BLaER1 treated with 17β-estradiol and CSF1 and Interleukin-3, amounts not matched to agents 10 nM and 100 nM (cell line): ENCODE measurements at regions not wholly inside any gene's neighbourhood (a gene's known extent, or its start where the extent isn't known, plus 50 kb on each side); places are given as distances from the start of the nearest gene placed in this dataset.
A peak's percentile ranks its signal among the peaks of the same experiment; 100 is the strongest.
"Not testable (repeated sequence)": the region's sequence is repeated elsewhere in the genome, so short reads cannot be mapped to it uniquely, and the experiment has no call there.

ENCODE experiments used
- H3K27ac ChIP-seq, 11 experiments: shearing (Covaris generic); formaldehyde crosslinking; 2 replicates each; pipeline ENCODE4 v1.8.1; 2022
- H3K27me3 ChIP-seq, 11 experiments: shearing (Covaris generic); formaldehyde crosslinking; 2 replicates each; pipeline ENCODE4 v1.8.1; 2022
- H3K36me3 ChIP-seq, 11 experiments: shearing (Covaris generic); formaldehyde crosslinking; 2 replicates each; pipeline ENCODE4 v1.8.1; 2022
- H3K4me1 ChIP-seq, 10 experiments: shearing (Covaris generic); formaldehyde crosslinking; 2 replicates each; pipeline ENCODE4 v1.8.1; 2022
- H3K4me2 ChIP-seq, 11 experiments: shearing (Covaris generic); formaldehyde crosslinking; 2 replicates each; pipeline ENCODE4 v1.8.1; 2022
- H3K4me3 ChIP-seq, 10 experiments: shearing (Covaris generic); formaldehyde crosslinking; 2 replicates each; pipeline ENCODE4 v1.8.1; 2022
- H3K9ac ChIP-seq, 11 experiments: shearing (Covaris generic); formaldehyde crosslinking; 2 replicates each; pipeline ENCODE4 v1.8.1; 2022
- H3K9me3 ChIP-seq, 11 experiments: shearing (Covaris generic); formaldehyde crosslinking; replicated peaks in 1 of 11; 2 replicates each; pipeline ENCODE4 v1.8.1; 2022
- H4K20me1 ChIP-seq, 11 experiments: shearing (Covaris generic); formaldehyde crosslinking; 2 replicates each; pipeline ENCODE4 v1.8.1; 2022
- Cebpa-rat ChIP-seq, 11 experiments: shearing (Covaris generic); IDR thresholded peaks; 2 replicates each; pipeline ENCODE4 v1.8.1; 2022

DNA sequence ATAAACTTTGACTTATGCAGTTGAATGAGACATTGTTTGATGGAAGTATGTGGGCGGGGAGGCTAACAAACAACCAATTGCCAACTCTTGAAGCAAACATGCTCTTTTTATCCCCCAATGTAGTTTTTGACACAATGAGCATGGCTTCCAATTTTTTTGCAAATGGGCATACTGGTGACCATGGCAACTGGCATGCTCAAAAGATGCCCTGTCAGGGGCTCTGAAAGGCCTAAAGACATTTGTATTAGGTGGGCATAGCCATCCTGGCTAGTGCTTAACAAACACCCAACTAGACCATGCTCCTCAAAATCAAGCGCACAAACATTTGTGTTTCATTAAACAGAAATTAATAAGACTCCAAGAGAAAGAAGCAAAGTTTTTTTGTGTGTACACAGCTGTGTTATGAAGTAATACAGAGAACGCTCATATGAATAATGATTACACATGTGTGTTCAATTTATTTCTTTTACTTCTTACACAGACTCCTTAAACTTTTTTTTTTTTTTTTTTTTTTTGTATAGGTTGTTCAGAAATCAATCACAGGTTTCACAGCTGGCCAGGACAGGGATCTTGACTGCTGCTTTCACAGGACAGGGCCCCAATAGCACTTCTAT is 95.6 kb downstream of the DLEU7 start:
- no peak overlapping the region for H3K27ac ChIP-seq
- no peaks in the 10 kb centered on the region for H4K20me1 ChIP-seq
- H3K9ac ChIP-seq, result no peak overlapping the region
- H3K4me1 ChIP-seq, result no peaks in the 10 kb centered on the region; a peak in 1 of 20 replicates
- no peak overlapping the region for H3K4me3 ChIP-seq
- H3K9me3 ChIP-seq, result peaks cover 6 to 15% (median 13%) of the 10 kb centered on the region in 11 experiments; a peak in 16 of 22 replicates
- no peak overlapping the region for H3K4me2 ChIP-seq
- no peak for TF ChIP-seq Cebpa-rat (IDR thresholded peaks at IDR 0.05)
- H3K27me3 ChIP-seq, result no peaks in the 10 kb centered on the region
- no peaks in the 10 kb centered on the region for H3K36me3 ChIP-seq

DNA sequence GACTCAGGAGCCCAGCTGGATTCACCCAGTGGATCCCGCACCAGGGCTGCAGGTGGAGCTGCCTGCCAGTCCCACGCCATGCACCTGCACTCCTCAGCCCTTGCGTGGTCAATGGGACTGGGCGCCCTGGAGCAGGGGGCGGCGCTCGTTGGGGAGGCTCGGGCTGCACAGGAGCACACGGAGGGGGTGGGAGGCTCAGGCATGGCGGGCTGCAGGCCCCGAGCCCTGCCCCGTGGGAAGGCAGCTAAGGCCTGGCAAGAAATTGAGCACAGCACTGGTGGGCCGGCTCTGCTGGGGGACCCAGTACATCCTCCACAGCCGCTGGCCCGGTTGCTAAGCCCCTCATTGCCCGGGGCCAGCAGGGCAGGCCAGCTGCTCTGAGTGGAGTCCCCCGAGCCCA is 90.3 kb downstream of the DLEU7 start:
- not testable (repeated sequence) for H4K20me1 ChIP-seq, H3K9ac ChIP-seq, H3K27me3 ChIP-seq, H3K27ac ChIP-seq, H3K4me3 ChIP-seq, H3K36me3 ChIP-seq, H3K4me2 ChIP-seq
- Histone ChIP-seq H3K9me3 (peaks cover 28 to 60% (median 50%) of the 10 kb centered on the region in 11 experiments), H3K4me1 (peaks cover 0 to 20% (median 16%) of the 10 kb centered on the region in 10 experiments; a peak in 18 of 20 replicates)

DNA sequence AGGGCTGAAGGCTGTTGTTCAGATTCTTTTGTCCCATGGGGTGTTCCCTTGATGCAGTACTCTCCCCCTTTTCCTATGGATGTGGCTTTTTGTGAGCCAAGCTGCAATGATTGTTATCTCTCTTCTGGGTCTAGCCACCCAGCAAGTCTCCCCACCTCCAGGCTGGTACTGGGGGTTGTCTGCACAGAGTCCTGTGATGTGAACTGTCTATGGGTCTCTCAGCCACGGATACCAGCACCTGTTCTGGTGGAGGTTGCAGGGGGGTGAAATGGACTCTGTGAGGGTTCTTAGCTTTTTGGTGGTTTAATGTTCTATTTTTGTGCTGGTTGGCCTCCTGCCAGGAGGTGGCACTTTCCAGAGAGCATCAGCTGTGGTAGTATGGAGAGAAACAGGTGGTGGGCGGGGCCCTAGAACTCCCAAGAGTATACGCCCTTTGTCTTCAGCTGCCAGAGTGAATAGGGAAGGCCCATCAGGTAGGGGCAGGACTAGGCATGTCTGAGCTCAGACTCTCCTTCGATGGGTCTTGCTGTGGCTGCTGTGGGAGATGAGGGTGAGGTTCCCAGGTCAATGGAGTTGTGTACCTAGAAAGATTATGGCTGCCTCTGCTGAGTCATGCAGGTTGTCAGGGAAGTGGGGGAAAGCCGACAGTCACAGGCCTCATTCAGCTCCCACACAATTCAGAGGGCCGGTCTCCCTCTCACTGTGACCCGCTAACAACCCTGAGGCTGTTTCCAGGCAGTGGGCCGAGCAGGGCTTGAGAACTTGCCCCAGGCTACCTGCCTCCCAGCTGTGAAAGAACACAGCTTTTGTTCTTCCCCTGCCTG is 87.4 kb downstream of the DLEU7 start:
- H3K9me3 ChIP-seq, result peaks cover 26 to 54% (median 45%) of the 10 kb centered on the region in 11 experiments

DNA sequence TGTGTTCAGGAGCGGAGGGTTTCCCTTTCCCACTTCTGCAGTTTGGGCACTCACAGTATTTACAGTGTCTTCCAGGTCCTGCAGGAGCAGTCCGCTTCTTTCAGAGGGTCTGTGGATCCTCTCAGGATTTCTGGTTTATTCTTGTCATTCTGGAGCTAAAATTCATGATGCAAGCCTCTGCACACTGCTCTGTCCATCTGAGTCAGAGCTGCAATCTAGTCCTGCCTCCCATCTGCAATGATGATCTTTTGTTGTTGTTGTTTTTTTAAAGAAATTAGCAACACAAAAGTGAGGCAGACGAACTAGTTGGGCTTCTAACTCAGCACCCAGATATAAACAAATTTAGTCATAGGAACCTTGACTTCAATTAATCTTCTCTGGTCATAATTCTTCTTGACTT is 86.5 kb downstream of the DLEU7 start:
- no peak overlapping the region for H3K9ac ChIP-seq
- peak overlapping the region in 4 of 11 experiments; percentile 60 to 74 (median 65); a peak in 5 of 22 replicates for H3K27ac ChIP-seq
- no peaks in the 10 kb centered on the region for H3K27me3 ChIP-seq
- H3K4me1 ChIP-seq, result peaks cover 0 to 20% (median 16%) of the 10 kb centered on the region in 10 experiments; a peak in 18 of 20 replicates
- peak overlapping the region in 8 of 11 experiments; percentile 33 to 73 (median 66); a peak in 13 of 22 replicates for H3K4me2 ChIP-seq
- peaks cover 26 to 54% (median 45%) of the 10 kb centered on the region in 11 experiments for H3K9me3 ChIP-seq
- no peaks in the 10 kb centered on the region; a peak in 1 of 22 replicates for H3K36me3 ChIP-seq
- TF ChIP-seq Cebpa-rat (IDR thresholded peaks at IDR 0.05), result no peak
- no peaks in the 10 kb centered on the region for H4K20me1 ChIP-seq
- H3K4me3 ChIP-seq, result no peak overlapping the region

More for the DNA sequence above, 87.4 kb downstream of the DLEU7 start:
- Histone ChIP-seq H3K4me3 (0 out of 20 replicates have a peak overlapping the region, but pooled peaks of 1 of the 10 experiments have one; percentile 7), H3K4me2 (peak overlapping the region in 10 of 11 experiments; percentile 4 to 73 (median 58); a peak in 20 of 22 replicates), H3K9ac (peak overlapping the region in 2 of 11 experiments; percentile 37 to 51; a peak in 2 of 22 replicates), H3K4me1 (peaks cover 0 to 20% (median 16%) of the 10 kb centered on the region in 10 experiments; a peak in 18 of 20 replicates), H3K27ac (peak overlapping the region in 7 of 11 experiments; percentile 16 to 74 (median 60); a peak in 10 of 22 replicates)
- H3K27me3 ChIP-seq, H4K20me1 ChIP-seq, H3K36me3 ChIP-seq: not testable (repeated sequence)

DNA sequence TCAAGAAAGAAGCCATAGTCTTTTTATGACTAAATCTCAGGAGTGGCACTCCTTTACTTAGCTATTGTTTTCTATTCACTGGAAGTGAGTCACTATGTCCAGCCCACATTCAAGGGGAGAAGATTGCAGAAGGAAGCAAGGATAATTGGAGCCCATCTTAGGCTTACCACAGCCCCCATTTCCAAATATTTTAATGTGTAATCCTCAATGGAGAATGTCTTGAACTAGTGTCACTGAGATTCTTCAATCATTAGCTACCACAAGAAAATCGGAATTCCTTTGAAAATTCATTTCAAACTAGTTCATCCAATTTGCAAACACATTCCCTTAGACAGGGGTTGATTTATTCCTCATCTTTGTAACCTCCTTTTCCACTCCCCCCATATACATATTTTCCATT is 84.7 kb downstream of the DLEU7 start:
- no peak overlapping the region for H3K27ac ChIP-seq
- no peak overlapping the region for H3K4me2 ChIP-seq
- peaks cover 13 to 37% (median 30%) of the 10 kb centered on the region in 10 experiments for H3K4me1 ChIP-seq
- no peaks in the 10 kb centered on the region for H3K27me3 ChIP-seq
- H3K4me3 ChIP-seq, result no peak overlapping the region
- H3K36me3 ChIP-seq, result no peaks in the 10 kb centered on the region; a peak in 1 of 22 replicates
- H3K9me3 ChIP-seq, result peaks cover 22 to 42% (median 36%) of the 10 kb centered on the region in 11 experiments
- H3K9ac ChIP-seq, result no peak overlapping the region
- TF ChIP-seq Cebpa-rat (IDR thresholded peaks at IDR 0.05), result no peak
- H4K20me1 ChIP-seq, result no peaks in the 10 kb centered on the region

DNA sequence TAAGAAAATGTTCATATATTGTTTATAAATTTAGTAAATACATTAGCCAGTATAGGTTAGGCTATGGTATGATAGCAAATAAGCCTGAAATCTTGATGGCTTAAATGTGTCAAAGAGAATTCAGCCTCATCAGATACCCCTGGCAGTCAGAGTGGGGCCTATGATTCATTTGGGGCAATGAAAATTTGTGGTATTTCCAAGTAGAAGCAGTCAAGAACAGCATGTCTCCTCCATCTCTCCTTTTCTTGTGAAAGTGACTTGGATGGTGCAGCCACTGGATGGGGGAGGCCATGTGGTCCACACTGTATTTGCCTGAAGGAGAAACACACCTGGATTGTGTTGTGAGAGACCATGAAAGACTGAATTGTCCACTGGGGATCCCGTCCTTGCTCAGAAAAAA is 82.7 kb downstream of the DLEU7 start:
- no peak for TF ChIP-seq Cebpa-rat (IDR thresholded peaks at IDR 0.05)
- H3K4me1 ChIP-seq, result peaks cover 16 to 41% (median 29%) of the 10 kb centered on the region in 10 experiments

DNA sequence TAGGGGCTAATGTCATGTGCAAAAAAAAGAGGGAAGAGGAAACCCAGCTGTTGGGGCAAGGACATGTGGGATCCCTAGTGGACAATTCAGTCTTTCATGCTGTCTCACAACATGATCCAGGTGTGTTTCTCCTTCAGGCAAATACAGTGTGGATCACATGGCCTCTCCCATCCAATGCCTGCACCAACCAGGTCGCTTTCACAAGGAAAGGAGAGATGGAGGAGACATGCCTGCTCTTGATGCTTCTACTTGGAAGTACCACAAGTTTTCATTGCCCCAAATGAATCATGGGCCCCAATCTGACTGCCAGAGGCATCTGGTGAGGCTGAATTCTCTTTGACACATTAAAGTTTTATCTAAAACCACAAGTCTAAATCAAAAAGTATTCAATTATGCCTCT is 82.1 kb downstream of the DLEU7 start:
- Histone ChIP-seq H3K9me3 (peaks cover 10 to 25% (median 23%) of the 10 kb centered on the region in 11 experiments), H3K4me1 (peaks cover 16 to 40% (median 24%) of the 10 kb centered on the region in 10 experiments), H4K20me1 (no peaks in the 10 kb centered on the region), H3K4me2 (no peak overlapping the region), H3K36me3 (no peaks in the 10 kb centered on the region; a peak in 1 of 22 replicates), H3K27me3 (no peaks in the 10 kb centered on the region), H3K9ac (no peak overlapping the region), H3K4me3 (no peak overlapping the region), H3K27ac (no peak overlapping the region)
- no peak for TF ChIP-seq Cebpa-rat (IDR thresholded peaks at IDR 0.05)

More for the DNA sequence above, 82.7 kb downstream of the DLEU7 start:
- H3K9ac ChIP-seq, result no peak overlapping the region
- H3K36me3 ChIP-seq, result no peaks in the 10 kb centered on the region; a peak in 1 of 22 replicates
- peaks cover 14 to 29% (median 24%) of the 10 kb centered on the region in 11 experiments for H3K9me3 ChIP-seq
- H3K27ac ChIP-seq, result no peak overlapping the region
- no peaks in the 10 kb centered on the region for H3K27me3 ChIP-seq
- H3K4me2 ChIP-seq, result no peak overlapping the region
- no peaks in the 10 kb centered on the region for H4K20me1 ChIP-seq
- H3K4me3 ChIP-seq, result no peak overlapping the region

DNA sequence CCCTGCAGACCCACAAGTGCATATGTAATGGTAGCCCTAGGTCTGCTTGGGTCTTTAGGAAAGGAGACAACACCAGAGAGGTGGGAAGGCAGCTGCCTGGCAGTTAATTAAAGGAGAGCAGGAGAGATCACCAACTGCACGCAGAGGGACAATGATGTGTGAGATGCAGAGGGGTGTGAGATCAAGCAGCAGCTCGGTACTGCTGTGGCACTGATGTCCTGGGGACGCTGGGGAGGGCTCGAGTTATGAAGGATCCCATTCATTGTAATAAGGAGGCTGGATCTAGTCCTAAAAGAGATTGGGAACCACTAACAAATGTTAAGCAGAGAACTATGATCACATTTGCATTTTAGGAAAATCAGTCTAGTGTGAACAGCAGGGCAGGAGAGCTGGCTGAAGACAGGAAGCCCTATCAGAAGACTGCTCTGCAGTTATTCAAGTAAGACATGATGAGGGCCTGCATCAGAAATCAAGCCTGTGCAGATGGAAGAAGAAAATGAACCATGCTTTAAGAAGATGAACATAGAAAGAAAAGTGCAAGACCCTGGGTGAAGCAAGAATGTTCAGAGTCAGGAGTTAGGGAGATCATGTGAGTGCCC is 80.4 kb downstream of the DLEU7 start:
- peak overlapping the region in 1 of 11 experiments; percentile 2; a peak in 1 of 22 replicates for H3K27ac ChIP-seq
- H3K4me1 ChIP-seq, result peaks cover 13 to 34% (median 19%) of the 10 kb centered on the region in 10 experiments
- no peak overlapping the region for H3K4me3 ChIP-seq
- peaks cover 12 to 19% (median 14%) of the 10 kb centered on the region in 11 experiments; a peak in 21 of 22 replicates for H3K9me3 ChIP-seq
- H3K36me3 ChIP-seq, result no peaks in the 10 kb centered on the region; a peak in 1 of 22 replicates
- no peak for TF ChIP-seq Cebpa-rat (IDR thresholded peaks at IDR 0.05)
- H3K27me3 ChIP-seq, result no peaks in the 10 kb centered on the region
- H3K9ac ChIP-seq, result peak overlapping the region in 3 of 11 experiments; percentile 10 to 39 (median 21); a peak in 5 of 22 replicates
- no peaks in the 10 kb centered on the region for H4K20me1 ChIP-seq
- peak overlapping the region; percentile 26 to 70 (median 55) for H3K4me2 ChIP-seq
